HG03378 (cell line): ENCODE measurements at regions not wholly inside any gene's neighbourhood (a gene's known extent, or its start where the extent isn't known, plus 50 kb on each side); places are given as distances from the start of the nearest gene placed in this dataset.
"Not testable (repeated sequence)": the region's sequence is repeated elsewhere in the genome, so short reads cannot be mapped to it uniquely, and the experiment has no call there.

Experiments used
- ATAC-seq: cut with Tn5 transposase; IDR thresholded peaks from one replicate; pipeline ENCODE4 v1.9.1; 2021; ENCODE audit warnings: mild to moderate bottlenecking, moderate library complexity; ENCODE audit not compliant: unreplicated experiment

DNA sequence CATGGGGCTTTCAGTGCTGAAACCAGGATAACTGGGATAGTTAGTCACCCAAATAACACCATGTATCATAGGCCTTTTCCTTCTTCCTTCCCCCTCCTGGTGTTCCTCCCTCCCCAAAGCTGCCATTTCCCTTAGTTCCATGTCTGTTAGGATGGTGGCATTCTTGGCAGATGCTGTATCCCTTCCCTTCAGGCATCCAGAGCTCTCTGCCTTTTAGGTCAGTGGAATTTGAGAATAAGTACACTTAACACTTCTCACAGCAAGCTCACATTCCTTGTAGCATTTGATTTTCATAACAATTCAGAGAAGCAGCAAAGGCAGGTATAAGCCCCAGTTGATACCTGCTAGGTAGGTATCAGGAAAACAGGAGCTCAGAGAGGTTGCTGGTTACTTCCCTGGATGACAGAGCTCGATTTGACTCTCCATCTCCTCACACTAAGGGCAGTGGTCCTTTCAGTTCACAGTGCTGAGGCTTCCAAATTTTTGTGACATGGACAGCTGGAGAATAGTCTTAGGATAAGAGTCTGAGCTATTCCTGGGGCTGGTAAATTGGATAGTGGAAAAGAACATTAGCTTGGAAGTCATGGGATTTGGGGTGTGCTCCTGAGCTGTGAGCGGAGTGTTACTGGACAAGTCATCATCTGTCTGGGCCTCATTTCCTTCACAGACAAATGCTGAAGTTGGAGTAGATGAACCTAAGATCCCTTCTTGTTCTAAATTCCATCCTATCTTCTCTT lies 108.7 kb upstream of the RHOBTB1 start:
- ATAC-seq = no peak

GRCh38 chr10:61051344-61051743 lies 107.4 kb upstream of the RHOBTB1 start:
- no peak for ATAC-seq

DNA sequence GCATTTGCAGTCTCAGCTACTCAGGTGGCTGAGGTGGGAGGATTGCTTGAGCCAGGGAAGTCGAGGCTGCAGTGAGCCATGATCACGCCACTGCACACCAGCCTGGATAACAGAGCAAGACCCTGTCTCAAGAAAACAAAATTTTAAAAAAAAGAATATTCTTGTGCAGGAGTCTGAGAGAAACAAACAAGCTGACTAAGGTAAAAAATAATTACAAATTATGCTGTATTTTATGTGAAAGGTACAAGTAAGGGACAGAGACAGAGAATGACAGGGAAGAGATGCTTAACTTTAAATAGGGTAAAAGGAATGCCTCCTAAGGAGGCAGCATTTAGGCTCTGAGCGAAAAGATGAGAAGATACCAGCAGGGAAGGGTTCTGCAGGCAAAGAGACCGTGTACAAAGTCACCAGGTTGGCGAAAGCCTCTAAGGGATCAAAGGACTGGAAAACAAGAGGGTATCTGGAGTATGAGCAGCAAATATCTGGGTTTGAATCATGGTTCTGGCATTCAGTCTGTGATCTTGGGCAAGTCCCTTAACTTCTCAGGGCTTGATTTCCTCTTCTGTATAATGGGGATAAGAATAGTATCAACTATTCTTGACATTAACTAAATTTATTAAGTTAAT lies 106.2 kb upstream of the RHOBTB1 start:
- no peak for ATAC-seq

DNA sequence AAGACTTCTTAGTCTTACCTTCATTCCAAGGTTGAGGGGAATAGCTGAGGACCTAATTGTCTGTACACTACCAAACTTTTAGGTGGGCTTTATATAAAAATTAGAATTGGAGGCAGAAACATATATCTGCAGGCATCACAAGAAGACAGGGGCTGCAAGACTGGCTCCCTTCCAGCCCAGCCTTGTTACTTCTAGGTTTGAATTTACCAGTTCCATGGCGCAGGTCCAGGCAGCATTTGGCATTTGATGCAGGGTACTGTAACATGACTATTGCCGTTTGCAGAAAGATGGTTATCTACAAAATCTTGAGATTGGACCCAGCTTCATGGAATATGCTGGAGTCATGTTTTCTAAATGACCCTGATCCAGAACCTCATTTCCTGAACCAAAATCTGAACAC lies 105.4 kb upstream of the RHOBTB1 start:
- ATAC-seq = no peak

DNA sequence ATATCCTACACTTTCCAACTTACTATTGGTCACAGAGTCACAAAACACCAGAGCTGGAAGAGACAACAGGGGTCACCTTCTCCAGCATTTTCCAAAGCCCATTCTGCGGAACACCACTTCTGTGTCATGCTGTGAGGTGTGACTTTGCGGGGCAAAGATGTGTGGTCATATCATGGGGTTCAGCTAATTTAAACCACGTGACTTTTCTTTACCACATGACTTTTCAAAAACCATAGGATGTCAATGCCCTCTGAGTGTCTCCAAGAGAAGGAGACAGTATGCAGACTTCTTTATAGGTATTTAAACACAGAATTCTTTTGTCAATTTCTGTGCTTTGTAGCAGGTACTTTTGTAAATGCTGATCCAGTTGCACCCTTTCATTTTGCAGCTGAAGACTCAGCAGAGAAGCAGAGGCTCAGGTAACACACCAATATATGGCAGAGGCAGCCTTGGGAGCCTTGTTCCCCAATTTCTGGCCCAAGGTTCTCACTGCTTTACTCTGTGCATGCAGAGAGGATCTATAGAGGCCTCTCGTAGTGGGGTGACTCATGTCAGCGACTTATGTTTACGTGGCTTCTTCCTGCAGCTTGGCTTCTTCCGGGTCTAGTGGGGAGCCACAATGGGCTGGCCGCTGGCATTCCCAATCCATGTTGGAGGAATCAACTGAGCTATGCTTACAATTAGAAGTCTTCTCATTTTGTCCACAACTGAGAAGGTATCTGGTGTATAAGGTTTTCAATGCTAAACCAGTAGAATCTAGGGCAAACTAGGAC lies 104.0 kb upstream of the RHOBTB1 start:
- no peak for ATAC-seq

- no peak for ATAC-seq
These were observed 103.1 kb upstream of the RHOBTB1 start for GRCh38 chr10:61047081-61047480.

- ATAC-seq = not testable (repeated sequence)
These were observed 101.5 kb upstream of the RHOBTB1 start for GRCh38 chr10:61045480-61045879.

DNA sequence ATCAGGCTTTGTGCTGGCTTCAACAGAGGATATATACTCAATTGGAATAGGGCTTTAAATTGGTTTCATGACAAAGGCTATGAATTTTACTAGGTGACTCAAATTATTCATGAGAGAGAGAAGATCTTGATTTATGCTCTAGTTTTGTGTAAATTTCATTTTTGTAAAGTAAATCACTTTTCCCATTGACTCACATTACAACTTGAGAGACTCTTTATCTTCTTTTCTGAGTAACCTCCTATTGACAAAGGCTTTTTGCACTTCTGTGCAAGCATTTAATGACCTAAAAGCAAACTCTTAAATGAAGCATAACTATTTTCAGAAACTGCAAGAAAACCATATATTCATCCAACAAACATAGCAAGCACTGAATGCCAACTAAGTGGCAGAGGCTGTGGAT lies 98.5 kb upstream of the RHOBTB1 start:
- no peak for ATAC-seq

DNA sequence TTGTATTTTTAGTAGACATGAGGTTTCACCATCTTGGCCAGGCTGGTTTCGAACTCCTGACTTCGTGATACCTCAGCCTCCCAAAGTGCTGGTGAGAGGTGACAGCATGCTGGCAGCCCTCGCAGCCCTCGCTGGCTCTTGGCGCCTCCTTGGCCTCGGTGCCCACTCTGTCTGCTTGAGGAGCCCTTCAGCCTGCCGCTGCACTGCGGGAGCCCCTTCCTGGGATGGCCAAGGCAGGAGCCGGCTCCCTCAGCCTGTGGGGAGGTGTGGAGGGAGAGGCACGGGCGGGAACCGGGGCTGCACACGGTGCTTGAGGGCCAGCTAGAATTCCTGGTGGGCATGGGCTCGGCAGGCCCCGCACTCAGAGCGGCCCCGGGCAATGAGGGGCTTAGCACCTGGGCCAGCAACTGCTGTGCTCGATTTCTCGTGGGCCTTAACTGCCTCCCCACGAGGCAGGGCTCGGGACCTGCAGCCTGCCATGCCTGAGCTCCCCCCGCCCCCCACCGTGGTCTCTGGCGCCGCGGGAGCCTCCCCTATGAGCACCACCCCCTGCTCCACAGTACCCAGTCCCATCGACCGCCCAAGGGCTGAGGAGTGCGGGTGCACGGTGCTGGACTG lies 96.5 kb upstream of the RHOBTB1 start:
- ATAC-seq = no peak

GRCh38 chr10:61039868-61040267 lies 95.9 kb upstream of the RHOBTB1 start:
- ATAC-seq = no peak

GRCh38 chr10:61037261-61037830 lies 93.4 kb upstream of the RHOBTB1 start:
- ATAC-seq = not testable (repeated sequence)

- not testable (repeated sequence) for ATAC-seq
These were observed 92.2 kb upstream of the RHOBTB1 start for GRCh38 chr10:61036148-61036547.

- no peak for ATAC-seq
These were observed 87.4 kb upstream of the RHOBTB1 start for GRCh38 chr10:61031341-61031740.

GRCh38 chr10:61029411-61029810 lies 85.4 kb upstream of the RHOBTB1 start:
- no peak for ATAC-seq

DNA sequence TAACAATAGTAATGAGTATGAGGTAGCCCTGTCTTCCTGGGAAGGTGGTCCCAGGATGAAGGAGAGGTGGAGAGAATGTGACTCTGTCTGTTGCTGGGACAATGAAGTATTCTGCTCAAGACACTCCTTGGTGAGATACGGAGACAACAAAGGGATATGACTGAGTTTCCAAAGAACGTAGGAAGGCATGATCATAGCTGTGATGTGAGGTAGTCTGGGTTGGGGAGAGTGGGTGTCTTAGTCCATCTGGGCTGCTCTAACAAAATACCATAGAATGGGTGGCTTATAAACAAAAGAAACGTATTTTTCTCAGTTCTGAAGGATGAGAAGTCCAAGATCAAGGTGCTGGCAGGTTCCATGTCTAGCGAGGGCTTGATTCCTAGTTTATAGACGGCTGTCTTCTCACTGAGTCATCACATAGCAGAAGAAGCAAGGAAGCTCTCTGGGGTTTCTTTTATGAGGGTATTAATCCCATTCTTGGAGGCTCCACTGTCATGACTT lies 84.9 kb upstream of the RHOBTB1 start:
- ATAC-seq = no peak

GRCh38 chr10:61024856-61025201 lies 80.8 kb upstream of the RHOBTB1 start:
- no peak for ATAC-seq

GRCh38 chr10:61024151-61024855 lies 80.3 kb upstream of the RHOBTB1 start:
- ATAC-seq = no peak

DNA sequence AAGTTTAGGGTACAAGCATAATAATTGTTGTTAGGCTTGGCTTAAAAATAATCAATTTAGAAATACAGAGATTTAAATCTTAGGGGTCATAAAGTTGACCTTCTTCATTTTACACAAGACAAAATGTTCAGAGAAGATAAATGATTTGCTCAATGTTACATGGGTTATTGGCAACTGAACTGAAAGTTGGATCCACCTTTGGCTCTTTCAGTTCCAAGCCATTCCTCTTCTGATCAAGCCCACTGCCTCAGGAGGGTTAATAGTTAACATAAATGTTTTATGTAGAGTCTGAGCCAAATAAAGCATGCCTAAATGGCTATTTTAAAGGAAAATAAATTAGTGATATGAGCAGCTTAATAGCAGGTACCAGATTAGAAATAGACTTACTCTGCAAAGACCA lies 79.1 kb upstream of the RHOBTB1 start:
- ATAC-seq = no peak

GRCh38 chr10:61021926-61022325 lies 77.9 kb upstream of the RHOBTB1 start:
- ATAC-seq = no peak

- ATAC-seq = no peak
These were observed 76.6 kb upstream of the RHOBTB1 start for GRCh38 chr10:61020420-61021158.
